ENCODE measurements at regions not wholly inside any gene's neighbourhood (a gene's known extent, or its start where the extent isn't known, plus 50 kb on each side); places are given as distances from the start of the nearest gene placed in this dataset.

- TF ChIP-seq, protein P1, sequence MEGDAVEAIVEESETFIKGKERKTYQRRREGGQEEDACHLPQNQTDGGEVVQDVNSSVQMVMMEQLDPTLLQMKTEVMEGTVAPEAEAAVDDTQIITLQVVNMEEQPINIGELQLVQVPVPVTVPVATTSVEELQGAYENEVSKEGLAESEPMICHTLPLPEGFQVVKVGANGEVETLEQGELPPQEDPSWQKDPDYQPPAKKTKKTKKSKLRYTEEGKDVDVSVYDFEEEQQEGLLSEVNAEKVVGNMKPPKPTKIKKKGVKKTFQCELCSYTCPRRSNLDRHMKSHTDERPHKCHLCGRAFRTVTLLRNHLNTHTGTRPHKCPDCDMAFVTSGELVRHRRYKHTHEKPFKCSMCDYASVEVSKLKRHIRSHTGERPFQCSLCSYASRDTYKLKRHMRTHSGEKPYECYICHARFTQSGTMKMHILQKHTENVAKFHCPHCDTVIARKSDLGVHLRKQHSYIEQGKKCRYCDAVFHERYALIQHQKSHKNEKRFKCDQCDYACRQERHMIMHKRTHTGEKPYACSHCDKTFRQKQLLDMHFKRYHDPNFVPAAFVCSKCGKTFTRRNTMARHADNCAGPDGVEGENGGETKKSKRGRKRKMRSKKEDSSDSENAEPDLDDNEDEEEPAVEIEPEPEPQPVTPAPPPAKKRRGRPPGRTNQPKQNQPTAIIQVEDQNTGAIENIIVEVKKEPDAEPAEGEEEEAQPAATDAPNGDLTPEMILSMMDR (conservative IDR thresholded peaks at IDR 0.05) = no peak
- no peak overlapping the region for H3K27ac ChIP-seq
These were observed 57.5 kb upstream of the GC start for GRCh38 chr4:71841336-71841735.

DNA sequence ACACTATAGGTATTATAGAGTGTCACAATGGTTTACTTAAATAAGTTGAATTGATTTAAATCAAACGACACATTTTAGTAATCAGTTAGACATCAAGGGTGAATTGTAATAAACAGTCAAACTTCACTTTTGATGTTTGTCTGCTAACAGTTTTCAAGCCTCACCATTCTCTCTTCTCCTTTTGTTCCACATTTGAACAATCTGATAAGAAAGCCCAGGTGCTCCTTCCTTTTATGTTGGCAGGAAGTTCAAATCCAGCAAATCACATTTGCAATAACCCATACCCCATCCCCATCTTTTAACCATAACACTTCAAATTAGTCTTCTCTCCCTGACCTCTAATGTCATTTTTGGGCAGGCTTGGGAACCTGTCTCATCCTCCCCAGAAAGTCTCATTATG, 63.4 kb upstream of the GC start:
- TF ChIP-seq, protein P1 (conservative IDR thresholded peaks at IDR 0.05) = no peak
- H3K27ac ChIP-seq = no peak overlapping the region

DNA sequence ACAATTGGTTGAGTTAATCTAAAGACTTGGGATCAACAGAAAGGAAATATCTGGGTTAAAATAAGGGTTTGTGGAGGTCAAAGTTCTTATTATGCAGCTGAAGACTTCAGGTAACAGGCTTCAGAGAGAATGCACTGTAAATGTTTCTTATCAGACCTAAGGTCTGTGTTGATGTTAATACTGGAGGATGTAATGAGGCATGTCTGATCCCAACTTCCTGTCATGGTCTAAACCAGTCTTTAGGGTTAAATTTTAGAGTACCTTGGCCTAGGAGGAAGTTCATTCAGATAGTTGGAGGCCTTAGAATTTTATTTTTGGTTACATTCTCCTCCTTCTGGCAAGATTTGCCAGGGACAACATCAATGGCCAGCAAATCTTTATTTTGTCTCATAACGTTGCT, 72.1 kb upstream of the GC start:
- no peak overlapping the region for H3K27ac ChIP-seq

GRCh38 chr4:71857713-71858451, 74.0 kb upstream of the GC start:
- TF ChIP-seq, protein P1 (conservative IDR thresholded peaks at IDR 0.05) = no peak
- H3K27ac ChIP-seq = no peak overlapping the region

More for the DNA sequence above, 72.1 kb upstream of the GC start:
- TF ChIP-seq, protein P1 (conservative IDR thresholded peaks at IDR 0.05) = no peak

DNA sequence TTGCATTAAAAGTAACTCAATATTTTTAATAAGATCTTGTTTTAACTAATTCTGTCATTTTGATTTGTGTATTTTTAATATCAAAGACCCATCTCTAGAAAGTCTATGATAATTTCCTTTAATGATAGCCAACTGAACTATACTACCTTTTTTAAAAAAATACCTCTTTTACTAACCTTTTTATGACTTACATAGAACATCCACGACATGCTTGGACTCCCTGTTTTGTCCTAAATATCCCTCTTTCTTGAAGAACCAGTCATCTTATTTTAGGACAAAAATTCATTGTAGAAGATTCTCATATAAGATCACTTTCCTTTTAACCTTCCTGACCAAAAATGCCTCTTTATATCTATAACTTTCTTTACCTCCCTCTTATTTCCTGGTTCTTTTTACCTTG, 76.8 kb upstream of the GC start:
- TF ChIP-seq, protein P1 (conservative IDR thresholded peaks at IDR 0.05) = no peak
- no peak overlapping the region for H3K27ac ChIP-seq

DNA sequence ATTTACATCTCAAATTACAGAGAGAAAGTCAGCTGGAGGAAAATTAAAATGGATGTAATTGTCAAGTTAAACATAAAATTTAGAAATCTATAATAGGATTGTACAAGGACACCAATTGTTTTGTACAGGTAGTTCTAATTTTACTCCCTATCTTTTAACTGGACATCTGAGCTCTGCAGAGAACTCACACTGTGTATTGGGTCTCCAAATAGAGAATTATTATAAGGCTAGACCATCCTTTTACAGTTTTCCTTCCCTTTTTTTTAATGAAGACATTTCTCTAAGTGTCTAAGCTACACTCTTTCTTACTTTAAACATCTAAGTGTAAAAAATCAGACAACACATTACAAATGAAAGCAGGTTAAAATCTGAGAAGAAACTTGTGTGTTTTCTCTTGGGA, 78.4 kb upstream of the GC start:
- no peak overlapping the region for H3K27ac ChIP-seq
- TF ChIP-seq, protein P1 (conservative IDR thresholded peaks at IDR 0.05) = no peak

DNA sequence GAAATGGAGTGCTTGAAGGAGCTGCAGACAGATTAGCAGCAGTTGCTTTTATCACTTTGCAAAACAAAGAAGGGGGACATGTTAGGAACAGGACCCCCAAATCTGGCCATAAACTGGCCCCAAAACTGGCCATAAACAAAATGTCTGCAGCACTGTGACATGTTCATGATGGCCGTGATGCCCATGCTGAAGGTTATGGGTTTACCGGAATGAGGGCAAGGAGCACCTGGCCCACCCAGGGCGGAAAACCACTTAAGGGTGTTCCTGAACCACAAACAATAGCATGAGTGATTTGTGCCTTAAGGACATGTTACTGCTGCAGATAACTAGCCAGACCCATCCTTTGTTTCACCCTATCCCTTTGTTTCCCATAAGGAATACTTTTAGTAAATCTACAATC, 79.6 kb upstream of the GC start:
- no peak overlapping the region for H3K27ac ChIP-seq
- TF ChIP-seq, protein P1 (conservative IDR thresholded peaks at IDR 0.05) = no peak
